ENCODE measurements at regions not wholly inside any gene's neighbourhood (a gene's known extent, or its start where the extent isn't known, plus 50 kb on each side); places are given as distances from the start of the nearest gene placed in this dataset.
"Not testable (repeated sequence)": the region's sequence is repeated elsewhere in the genome, so short reads cannot be mapped to it uniquely, and the experiment has no call there.

- Mint-ChIP-seq H3K4me3 (no peak overlapping the region), H3K4me1 (no peaks in the 10 kb centered on the region), H3K27me3 (no peaks in the 10 kb centered on the region), H3K36me3 (no peaks in the 10 kb centered on the region), H3K9me3 (peaks cover 0 to 13% (median 3%) of the 10 kb centered on the region in 9 donors), H3K27ac (no peak overlapping the region)
- POLR2A ChIA-PET: no interaction called here
- DNase-seq: no peak
- no peak for ATAC-seq
Observed at GRCh38 chr10:64880546-64880945, 1359.3 kb downstream of the REEP3 start.

- POLR2A ChIA-PET: no interaction called here
- peaks cover 0 to 13% (median 5%) of the 10 kb centered on the region in 9 donors for H3K9me3 Mint-ChIP-seq
- H3K36me3 Mint-ChIP-seq: no peaks in the 10 kb centered on the region
- no peak for ATAC-seq
- no peak overlapping the region for H3K27ac Mint-ChIP-seq
- H3K27me3 Mint-ChIP-seq: no peaks in the 10 kb centered on the region
- DNase-seq: no peak
- no peaks in the 10 kb centered on the region for H3K4me1 Mint-ChIP-seq
- H3K4me3 Mint-ChIP-seq: no peak overlapping the region
Observed at GRCh38 chr10:64881257-64881656, 1360.1 kb downstream of the REEP3 start.

GRCh38 chr10:64896582-64896981 lies 1375.4 kb downstream of the REEP3 start:
- no peaks in the 10 kb centered on the region for H3K4me1 Mint-ChIP-seq
- H3K36me3 Mint-ChIP-seq: peaks cover 0 to 7% (median 0%) of the 10 kb centered on the region in 3 donors
- no peak overlapping the region for H3K4me3 Mint-ChIP-seq
- no peaks in the 10 kb centered on the region for H3K27me3 Mint-ChIP-seq
- H3K27ac Mint-ChIP-seq: no peak overlapping the region
- DNase-seq (no peak), ATAC-seq (no peak)
- POLR2A ChIA-PET: no interaction called here
- peaks cover 3 to 34% (median 19%) of the 10 kb centered on the region in 9 donors for H3K9me3 Mint-ChIP-seq

GRCh38 chr10:64906311-64906710 lies 1385.1 kb downstream of the REEP3 start:
- H3K4me1 Mint-ChIP-seq, H3K4me3 Mint-ChIP-seq, H3K27ac Mint-ChIP-seq, ATAC-seq, H3K9me3 Mint-ChIP-seq, H3K36me3 Mint-ChIP-seq, POLR2A ChIA-PET, DNase-seq, H3K27me3 Mint-ChIP-seq: not testable (repeated sequence)

GRCh38 chr10:64924306-64924705 lies 1403.1 kb downstream of the REEP3 start:
- peaks cover 9 to 36% (median 14%) of the 10 kb centered on the region in 9 donors for H3K9me3 Mint-ChIP-seq
- DNase-seq, H3K27me3 Mint-ChIP-seq, ATAC-seq, H3K4me1 Mint-ChIP-seq, H3K4me3 Mint-ChIP-seq, POLR2A ChIA-PET, H3K36me3 Mint-ChIP-seq, H3K27ac Mint-ChIP-seq: not testable (repeated sequence)

GRCh38 chr10:64952042-64952441 lies 1430.8 kb downstream of the REEP3 start:
- Mint-ChIP-seq H3K4me3 (no peak overlapping the region), H3K27ac (no peak overlapping the region), H3K9me3 (peaks cover 6 to 71% (median 22%) of the 10 kb centered on the region in 9 donors), H3K27me3 (no peaks in the 10 kb centered on the region), H3K4me1 (no peaks in the 10 kb centered on the region), H3K36me3 (no peaks in the 10 kb centered on the region)
- DNase-seq (no peak), ATAC-seq (no peak)
- POLR2A ChIA-PET: no interaction called here

GRCh38 chr10:64956441-64956840 lies 1435.2 kb downstream of the REEP3 start:
- H3K27me3 Mint-ChIP-seq: no peaks in the 10 kb centered on the region
- no peaks in the 10 kb centered on the region for H3K36me3 Mint-ChIP-seq
- no peak overlapping the region for H3K27ac Mint-ChIP-seq
- POLR2A ChIA-PET: no interaction called here
- DNase-seq: no peak
- ATAC-seq: no peak
- peaks cover 0 to 36% (median 18%) of the 10 kb centered on the region in 9 donors for H3K9me3 Mint-ChIP-seq
- no peaks in the 10 kb centered on the region for H3K4me1 Mint-ChIP-seq
- H3K4me3 Mint-ChIP-seq: no peak overlapping the region

- no peaks in the 10 kb centered on the region for H3K36me3 Mint-ChIP-seq
- POLR2A ChIA-PET: no interaction called here
- H3K27ac Mint-ChIP-seq: no peak overlapping the region
- H3K4me1 Mint-ChIP-seq: no peaks in the 10 kb centered on the region
- no peaks in the 10 kb centered on the region for H3K27me3 Mint-ChIP-seq
- no peak overlapping the region for H3K4me3 Mint-ChIP-seq
- H3K9me3 Mint-ChIP-seq: peaks cover 0 to 23% (median 5%) of the 10 kb centered on the region in 9 donors
- ATAC-seq (no peak), DNase-seq (no peak)
Observed at GRCh38 chr10:64959116-64959515, 1437.9 kb downstream of the REEP3 start.

- no peak overlapping the region for H3K4me3 Mint-ChIP-seq
- no peak overlapping the region for H3K27ac Mint-ChIP-seq
- POLR2A ChIA-PET: no interaction called here
- no peak for DNase-seq
- no peak for ATAC-seq
- H3K27me3 Mint-ChIP-seq: no peaks in the 10 kb centered on the region
- no peaks in the 10 kb centered on the region for H3K36me3 Mint-ChIP-seq
- no peaks in the 10 kb centered on the region for H3K4me1 Mint-ChIP-seq
- H3K9me3 Mint-ChIP-seq: peaks cover 0 to 31% (median 6%) of the 10 kb centered on the region in 9 donors
Observed at GRCh38 chr10:64959883-64960282, 1438.7 kb downstream of the REEP3 start.

- no peaks in the 10 kb centered on the region for H3K4me1 Mint-ChIP-seq
- no peaks in the 10 kb centered on the region for H3K36me3 Mint-ChIP-seq
- no peak for ATAC-seq
- no peak for DNase-seq
- no peaks in the 10 kb centered on the region for H3K27me3 Mint-ChIP-seq
- H3K27ac Mint-ChIP-seq: no peak overlapping the region
- H3K4me3 Mint-ChIP-seq: no peak overlapping the region
- H3K9me3 Mint-ChIP-seq: peaks cover 0 to 7% (median 0%) of the 10 kb centered on the region in 9 donors
- POLR2A ChIA-PET: no interaction called here
Observed at GRCh38 chr10:64973391-64973790, 1452.2 kb downstream of the REEP3 start.

- H3K4me3 Mint-ChIP-seq: no peak overlapping the region
Observed at GRCh38 chr10:64976150-64976549, 1454.9 kb downstream of the REEP3 start.

GRCh38 chr10:64977915-64978314 lies 1456.7 kb downstream of the REEP3 start:
- Mint-ChIP-seq H3K9me3 (peaks cover 0 to 13% (median 4%) of the 10 kb centered on the region in 9 donors), H3K27ac (no peak overlapping the region), H3K4me1 (no peaks in the 10 kb centered on the region), H3K27me3 (no peaks in the 10 kb centered on the region), H3K4me3 (no peak overlapping the region), H3K36me3 (no peaks in the 10 kb centered on the region)
- POLR2A ChIA-PET: no interaction called here
- no peak for DNase-seq
- ATAC-seq: no peak

More at GRCh38 chr10:64976150-64976549, 1454.9 kb downstream of the REEP3 start:
- no peaks in the 10 kb centered on the region for H3K27me3 Mint-ChIP-seq
- H3K36me3 Mint-ChIP-seq: no peaks in the 10 kb centered on the region
- POLR2A ChIA-PET: no interaction called here
- DNase-seq: no peak
- H3K27ac Mint-ChIP-seq: no peak overlapping the region
- H3K9me3 Mint-ChIP-seq: peaks cover 0 to 10% (median 7%) of the 10 kb centered on the region in 9 donors
- ATAC-seq: no peak
- no peaks in the 10 kb centered on the region for H3K4me1 Mint-ChIP-seq

- Mint-ChIP-seq H3K4me1 (no peaks in the 10 kb centered on the region), H3K27me3 (no peaks in the 10 kb centered on the region), H3K9me3 (peaks cover 0 to 14% (median 5%) of the 10 kb centered on the region in 9 donors), H3K4me3 (no peak overlapping the region), H3K27ac (no peak overlapping the region), H3K36me3 (peaks cover 0 to 4% (median 0%) of the 10 kb centered on the region in 3 donors)
- POLR2A ChIA-PET: no interaction called here
- no peak for ATAC-seq
- no peak for DNase-seq
Observed at GRCh38 chr10:64996886-64997285, 1475.7 kb downstream of the REEP3 start.

GRCh38 chr10:65010845-65011244 lies 1489.6 kb downstream of the REEP3 start:
- POLR2A ChIA-PET: no interaction called here
- Mint-ChIP-seq H3K4me3 (no peak overlapping the region), H3K36me3 (no peaks in the 10 kb centered on the region), H3K4me1 (no peaks in the 10 kb centered on the region), H3K27me3 (no peaks in the 10 kb centered on the region), H3K27ac (no peak overlapping the region), H3K9me3 (peaks cover 0 to 37% (median 4%) of the 10 kb centered on the region in 9 donors)
- no peak for DNase-seq
- no peak for ATAC-seq

Data from naive thymus-derived CD8-positive, alpha-beta T cell (primary cell).